C4-2B (cell line): ENCODE measurements at regions not wholly inside any gene's neighbourhood (a gene's known extent, or its start where the extent isn't known, plus 50 kb on each side); places are given as distances from the start of the nearest gene placed in this dataset.

Experiments used
- H3K27ac ChIP-seq: fragments of 450-650 bp; 2 replicates; pipeline ENCODE4 v1.5.1; 2017
- CTCF ChIP-seq: fragments of 450-650 bp; conservative IDR thresholded peaks from 2 replicates; pipeline ENCODE4 v1.5.1; 2017; ENCODE audit warnings: mild to moderate bottlenecking
- ZFX ChIP-seq: fragments of 450-650 bp; IDR thresholded peaks from 2 replicates; pipeline ENCODE4 v1.6.1; 2017

GRCh38 chr13:67662997-67663396 lies 432.9 kb upstream of the PCDH9 start:
- no peak overlapping the region for H3K27ac ChIP-seq
- TF ChIP-seq CTCF = no peak
- TF ChIP-seq ZFX = no peak

- TF ChIP-seq ZFX = no peak
- no peak for TF ChIP-seq CTCF
- no peak overlapping the region for H3K27ac ChIP-seq
Measured at GRCh38 chr13:67652887-67653286, 422.8 kb upstream of the PCDH9 start.

GRCh38 chr13:67651908-67652465 lies 421.9 kb upstream of the PCDH9 start:
- no peak overlapping the region for H3K27ac ChIP-seq
- no peak for TF ChIP-seq ZFX
- TF ChIP-seq CTCF = no peak

GRCh38 chr13:67650471-67650870 lies 420.3 kb upstream of the PCDH9 start:
- no peak overlapping the region for H3K27ac ChIP-seq
- TF ChIP-seq CTCF (no peak), ZFX (no peak)

- no peak overlapping the region for H3K27ac ChIP-seq
- no peak for TF ChIP-seq CTCF
- no peak for TF ChIP-seq ZFX
Measured at GRCh38 chr13:67645874-67646467, 415.8 kb upstream of the PCDH9 start.

GRCh38 chr13:67643516-67644055 lies 413.4 kb upstream of the PCDH9 start:
- H3K27ac ChIP-seq = no peak overlapping the region
- TF ChIP-seq ZFX (no peak), CTCF (no peak)

GRCh38 chr13:67642657-67643056 lies 412.5 kb upstream of the PCDH9 start:
- no peak for TF ChIP-seq ZFX
- no peak for TF ChIP-seq CTCF
- no peak overlapping the region for H3K27ac ChIP-seq
